OCI-LY7 (cell line): ENCODE measurements at regions not wholly inside any gene's neighbourhood (a gene's known extent, or its start where the extent isn't known, plus 50 kb on each side); places are given as distances from the start of the nearest gene placed in this dataset.

Experiments used
- BruUV-seq: library from RNA; stranded (reverse); fragments of 400-500 nt; replicated peaks from 2 replicates; lab custom pipeline; 2021; lab: Mats Ljungman, UMichigan
- CTCF ChIA-PET: fragments of 300-600 bp; sonication (Branson Sonifier 250); formaldehyde crosslinking; loops from one replicate; lab custom pipeline; 2022; ENCODE audit warnings: antibody characterized with exemption; ENCODE audit not compliant: unreplicated experiment; lab: Charles Lee
- POLR2A ChIA-PET: fragments of 300-600 bp; sonication (Branson Sonifier 250); formaldehyde crosslinking; loops from one replicate; lab custom pipeline; 2022; ENCODE audit warnings: antibody characterized with exemption; lab: Charles Lee
- DNase-seq: peaks from one replicate; pipeline ENCODE4 v3.0.0-alpha.2; 2015; ENCODE audit warnings: low spot score
- H2AFZ ChIP-seq: fragments of 200-600 bp; sonication (generic), shearing (Covaris generic); 2 replicates; pipeline ENCODE4 v1.6.1; 2014; ENCODE audit warnings: mild to moderate bottlenecking, antibody characterized with exemption, low read length, moderate library complexity
- H3K27ac ChIP-seq: fragments of 200-600 bp; sonication (generic); 2 replicates; pipeline ENCODE4 v1.5.1; 2014; ENCODE audit warnings: mixed run types, low read depth, mild to moderate bottlenecking, moderate library complexity, low read length, inconsistent platforms; ENCODE audit not compliant: poor library complexity, severe bottlenecking
- H3K36me3 ChIP-seq: fragments of 200-600 bp; sonication (generic); 2 replicates; pipeline ENCODE4 v1.6.1; 2014; ENCODE audit warnings: mild to moderate bottlenecking, antibody characterized with exemption, low read length, moderate library complexity, mixed read lengths; ENCODE audit not compliant: insufficient read depth
- H3K4me1 ChIP-seq: fragments of 200-600 bp; sonication (generic); 2 replicates; pipeline ENCODE4 v1.5.1; 2014; ENCODE audit warnings: mild to moderate bottlenecking, low read length; ENCODE audit not compliant: insufficient read depth, poor library complexity, severe bottlenecking
- H3K4me2 ChIP-seq: fragments of 200-600 bp; sonication (generic); 2 replicates; pipeline ENCODE4 v1.6.1; 2014; ENCODE audit warnings: mild to moderate bottlenecking, low read length
- H3K4me3 ChIP-seq: fragments of 200-600 bp; sonication (generic); 2 replicates; pipeline ENCODE4 v1.5.1; 2014; ENCODE audit warnings: mild to moderate bottlenecking, low read depth, low read length; ENCODE audit not compliant: poor library complexity, severe bottlenecking
- H3K79me2 ChIP-seq: fragments of 200-600 bp; sonication (generic); 2 replicates; pipeline ENCODE4 v1.6.1; 2016; ENCODE audit warnings: low read depth, mild to moderate bottlenecking, low read length, moderate library complexity, mixed read lengths; ENCODE audit not compliant: insufficient read depth
- H3K9me2 ChIP-seq: fragments of 200-600 bp; sonication (generic); 2 replicates; pipeline ENCODE4 v1.6.1; 2016; ENCODE audit warnings: mild to moderate bottlenecking, low read length, mixed read lengths; ENCODE audit not compliant: insufficient read depth
- H3K9me3 ChIP-seq: fragments of 200-600 bp; sonication (generic); 2 replicates; pipeline ENCODE4 v1.6.1; 2014; ENCODE audit warnings: mild to moderate bottlenecking, mixed run types, low read length, mixed read lengths
- H4K20me1 ChIP-seq: fragments of 200-600 bp; sonication (generic); 2 replicates; pipeline ENCODE4 v1.6.1; 2014; ENCODE audit warnings: mild to moderate bottlenecking, antibody characterized with exemption, low read length, moderate library complexity, mixed read lengths; ENCODE audit not compliant: insufficient read depth
- EZH2phosphoT487 ChIP-seq: fragments of 200-600 bp; sonication (generic); IDR thresholded peaks from 2 replicates; pipeline ENCODE4 v1.6.1; 2018; ENCODE audit warnings: low read depth, borderline replicate concordance, mild to moderate bottlenecking, mixed run types, antibody characterized with exemption, low read length, moderate library complexity, mixed read lengths
- intact Hi-C: fragments of 100-400 bp; cut with micrococcal nuclease; formaldehyde crosslinking; loops from one replicate; pipeline ENCODE4 v1.10.0; 2022; ENCODE audit not compliant: unreplicated experiment
- TF ChIP-seq, protein P1 (sequence below): fragments of 200-600 bp; sonication (generic); conservative IDR thresholded peaks from 2 replicates; pipeline ENCODE4 v1.5.1; 2014; ENCODE audit warnings: mild to moderate bottlenecking, antibody characterized with exemption, low read length, moderate library complexity, mixed read lengths

DNA sequence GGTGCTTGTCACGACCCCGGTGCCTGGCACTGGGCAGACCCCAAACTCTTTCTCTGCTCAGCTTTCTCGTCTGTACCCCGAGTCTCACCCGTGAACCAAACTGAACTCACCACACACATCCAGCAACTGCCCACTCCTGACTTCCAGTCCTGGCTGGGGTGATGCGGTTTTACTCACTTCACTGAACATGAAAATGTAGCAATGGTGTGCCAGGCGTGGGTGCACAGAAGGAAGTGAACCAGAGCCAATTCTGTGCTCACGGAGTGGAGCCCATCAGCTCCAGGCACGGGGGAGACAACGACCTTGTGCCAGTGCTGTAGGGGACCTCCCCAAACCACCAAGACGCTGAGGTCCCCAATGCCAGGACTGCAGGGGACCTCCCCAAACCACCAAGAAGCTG, 78.7 kb upstream of the AFDN start:
- no peak overlapping the region for H3K27ac ChIP-seq
- no peaks in the 10 kb centered on the region for H3K4me1 ChIP-seq
- no peak overlapping the region for H3K4me3 ChIP-seq
- ChIA-PET POLR2A (no interaction called here), CTCF (no interaction called here)
- no TSS peak for BruUV-seq
- no peaks in the 10 kb centered on the region for H3K36me3 ChIP-seq
- DNase-seq, result no peak
- no peak overlapping the region for H2AFZ ChIP-seq
- no peaks in the 10 kb centered on the region for H3K9me3 ChIP-seq
- TF ChIP-seq, protein P1, sequence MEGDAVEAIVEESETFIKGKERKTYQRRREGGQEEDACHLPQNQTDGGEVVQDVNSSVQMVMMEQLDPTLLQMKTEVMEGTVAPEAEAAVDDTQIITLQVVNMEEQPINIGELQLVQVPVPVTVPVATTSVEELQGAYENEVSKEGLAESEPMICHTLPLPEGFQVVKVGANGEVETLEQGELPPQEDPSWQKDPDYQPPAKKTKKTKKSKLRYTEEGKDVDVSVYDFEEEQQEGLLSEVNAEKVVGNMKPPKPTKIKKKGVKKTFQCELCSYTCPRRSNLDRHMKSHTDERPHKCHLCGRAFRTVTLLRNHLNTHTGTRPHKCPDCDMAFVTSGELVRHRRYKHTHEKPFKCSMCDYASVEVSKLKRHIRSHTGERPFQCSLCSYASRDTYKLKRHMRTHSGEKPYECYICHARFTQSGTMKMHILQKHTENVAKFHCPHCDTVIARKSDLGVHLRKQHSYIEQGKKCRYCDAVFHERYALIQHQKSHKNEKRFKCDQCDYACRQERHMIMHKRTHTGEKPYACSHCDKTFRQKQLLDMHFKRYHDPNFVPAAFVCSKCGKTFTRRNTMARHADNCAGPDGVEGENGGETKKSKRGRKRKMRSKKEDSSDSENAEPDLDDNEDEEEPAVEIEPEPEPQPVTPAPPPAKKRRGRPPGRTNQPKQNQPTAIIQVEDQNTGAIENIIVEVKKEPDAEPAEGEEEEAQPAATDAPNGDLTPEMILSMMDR, result no peak
- H3K79me2 ChIP-seq, result no peaks in the 10 kb centered on the region
- no peaks in the 10 kb centered on the region for H4K20me1 ChIP-seq
- intact Hi-C loops, result no loop called here
- no peaks in the 10 kb centered on the region for H3K9me2 ChIP-seq
- H3K4me2 ChIP-seq, result no peak overlapping the region

DNA sequence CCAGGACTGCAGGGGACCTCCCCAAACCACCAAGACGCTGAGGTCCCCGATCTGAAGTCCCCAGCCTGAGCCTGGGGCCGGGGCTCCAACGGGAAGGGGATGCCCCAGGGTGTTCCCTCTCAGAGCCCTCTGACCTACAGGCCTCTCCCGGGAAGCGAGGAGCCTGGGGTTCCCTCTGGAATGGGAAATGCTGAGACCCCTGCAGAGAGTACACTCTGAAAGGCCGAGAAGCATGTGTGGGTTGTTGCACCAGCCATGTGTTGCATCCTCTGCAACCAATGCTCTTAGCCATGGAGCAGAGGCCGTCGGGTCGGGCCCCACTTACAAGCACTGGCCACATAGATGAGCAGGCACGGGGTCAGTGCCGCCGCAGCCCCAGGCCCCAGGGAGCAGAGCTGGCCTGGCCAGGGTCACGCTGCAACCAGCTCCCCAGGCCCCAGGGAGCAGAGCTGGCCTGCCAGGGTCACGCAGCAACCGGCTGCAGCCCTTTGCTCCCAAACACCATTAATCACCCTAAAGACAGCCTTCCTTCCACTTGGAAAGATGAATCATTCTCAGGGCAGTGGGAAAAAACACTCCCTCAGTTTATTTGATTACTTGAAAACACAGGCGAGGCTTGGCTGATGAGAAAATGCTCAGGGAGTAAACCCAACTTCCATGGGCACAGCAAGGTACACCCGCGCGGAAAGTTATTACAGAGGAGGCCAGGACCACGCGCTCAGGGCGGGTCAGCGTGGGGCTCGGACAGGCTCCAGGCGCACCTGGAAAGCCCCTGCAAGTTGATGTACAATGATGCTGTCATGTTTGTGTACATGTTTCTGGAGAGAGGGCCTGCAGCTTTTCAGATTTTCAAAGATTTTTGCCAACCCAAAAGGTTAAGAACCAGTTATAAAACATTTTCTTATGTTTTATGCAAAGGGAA, 78.0 kb upstream of the AFDN start:
- CTCF ChIA-PET, result no interaction called here
- intact Hi-C loops, result no loop called here
- no TSS peak for BruUV-seq

DNA sequence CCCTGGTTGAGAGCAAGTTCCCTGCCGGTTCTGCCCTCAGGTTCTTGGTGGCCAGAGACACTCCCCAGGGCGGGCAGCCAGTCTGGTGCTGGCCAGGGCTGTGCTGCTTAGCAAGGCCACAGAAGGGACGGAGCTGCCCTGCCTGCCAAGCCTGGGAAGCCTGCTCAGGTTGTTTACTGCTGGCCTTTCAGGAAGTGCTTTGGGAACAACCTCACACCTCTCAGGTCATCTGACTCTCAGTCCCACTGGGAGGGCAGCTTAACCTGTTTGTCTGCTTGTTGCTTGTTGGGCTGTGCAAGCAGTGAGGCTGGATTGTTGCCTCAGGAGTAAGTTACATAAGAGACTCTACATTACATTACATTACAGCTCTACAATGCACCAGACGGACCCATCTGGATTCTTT, 75.8 kb upstream of the AFDN start:
- Histone ChIP-seq H3K27ac (no peak overlapping the region), H3K4me1 (no peaks in the 10 kb centered on the region), H3K79me2 (no peaks in the 10 kb centered on the region), H3K4me3 (no peak overlapping the region), H3K4me2 (no peak overlapping the region), H3K9me2 (no peaks in the 10 kb centered on the region), H3K9me3 (no peaks in the 10 kb centered on the region), H3K36me3 (no peaks in the 10 kb centered on the region), H4K20me1 (no peaks in the 10 kb centered on the region), H2AFZ (no peak overlapping the region)
- TF ChIP-seq, protein P1, result no peak
- TF ChIP-seq EZH2phosphoT487, result no peak
- no peak for DNase-seq
- ChIA-PET CTCF (no interaction called here), POLR2A (no interaction called here)
- intact Hi-C loops, result no loop called here
- BruUV-seq, result no TSS peak

More for the DNA sequence above, 78.0 kb upstream of the AFDN start:
- H3K36me3 ChIP-seq, result no peaks in the 10 kb centered on the region
- H3K27ac ChIP-seq, result no peak overlapping the region
- POLR2A ChIA-PET, result no interaction called here
- DNase-seq, result no peak
- no peaks in the 10 kb centered on the region for H3K9me2 ChIP-seq
- H3K4me1 ChIP-seq, result no peaks in the 10 kb centered on the region
- no peak overlapping the region for H3K4me3 ChIP-seq
- no peaks in the 10 kb centered on the region for H4K20me1 ChIP-seq
- H3K79me2 ChIP-seq, result no peaks in the 10 kb centered on the region
- no peak overlapping the region for H2AFZ ChIP-seq
- no peak for TF ChIP-seq EZH2phosphoT487
- TF ChIP-seq, protein P1, result no peak
- H3K4me2 ChIP-seq, result no peak overlapping the region
- H3K9me3 ChIP-seq, result no peaks in the 10 kb centered on the region
